ENCODE measurements at regions not wholly inside any gene's neighbourhood (a gene's known extent, or its start where the extent isn't known, plus 50 kb on each side); places are given as distances from the start of the nearest gene placed in this dataset.

- Mint-ChIP-seq H3K4me3 (no peak overlapping the region), H3K36me3 (ENCODE audit: low read depth) (no peaks in the 10 kb centered on the region), H3K27ac (no peak overlapping the region), H3K9me3 (no peaks in the 10 kb centered on the region), H3K4me1 (no peaks in the 10 kb centered on the region), H3K27me3 (ENCODE audit: low read depth, poor library complexity) (no peaks in the 10 kb centered on the region)
- TF ChIP-seq CTCF (IDR thresholded peaks at IDR 0.05): no peak
- DNase-seq: no peak
Measured at GRCh38 chr5:33277061-33277650, 163.6 kb upstream of the TARS1 start.

- TF ChIP-seq CTCF (IDR thresholded peaks at IDR 0.05): no peak
- H3K27me3 Mint-ChIP-seq (ENCODE audit: low read depth, poor library complexity): no peaks in the 10 kb centered on the region
- H3K4me1 Mint-ChIP-seq: no peaks in the 10 kb centered on the region
- no peaks in the 10 kb centered on the region for H3K36me3 Mint-ChIP-seq (ENCODE audit: low read depth)
- no peaks in the 10 kb centered on the region for H3K9me3 Mint-ChIP-seq
- no peak for DNase-seq
- no peak overlapping the region for H3K27ac Mint-ChIP-seq
- no peak overlapping the region for H3K4me3 Mint-ChIP-seq
Measured at GRCh38 chr5:33281431-33281843, 159.3 kb upstream of the TARS1 start.

GRCh38 chr5:33282157-33282556, 158.6 kb upstream of the TARS1 start:
- TF ChIP-seq CTCF (IDR thresholded peaks at IDR 0.05): no peak
- Mint-ChIP-seq H3K27me3 (ENCODE audit: low read depth, poor library complexity) (no peaks in the 10 kb centered on the region), H3K9me3 (no peaks in the 10 kb centered on the region), H3K36me3 (ENCODE audit: low read depth) (no peaks in the 10 kb centered on the region), H3K4me1 (no peaks in the 10 kb centered on the region), H3K27ac (no peak overlapping the region), H3K4me3 (no peak overlapping the region)
- no peak for DNase-seq

DNA sequence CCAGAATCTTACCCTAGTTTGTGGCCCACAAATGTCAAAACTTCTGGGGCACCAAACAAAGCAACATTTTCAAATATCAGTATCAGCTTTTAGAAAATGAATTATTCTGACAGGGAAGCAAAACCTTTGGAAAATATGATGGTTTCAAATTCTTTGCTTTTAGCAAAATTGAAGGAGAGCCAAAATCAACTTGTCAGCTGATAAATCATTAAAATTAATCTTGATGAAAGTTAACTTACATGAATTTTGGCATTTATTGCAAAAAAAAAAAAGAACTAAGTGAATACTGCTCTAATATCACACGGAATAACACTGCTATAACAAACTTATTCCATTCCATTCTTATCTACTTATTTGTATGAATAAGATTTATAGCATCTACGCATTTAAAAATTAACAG, 158.1 kb upstream of the TARS1 start:
- no peaks in the 10 kb centered on the region for H3K36me3 Mint-ChIP-seq (ENCODE audit: low read depth)
- H3K9me3 Mint-ChIP-seq: no peaks in the 10 kb centered on the region
- no peak for DNase-seq
- H3K4me3 Mint-ChIP-seq: no peak overlapping the region
- H3K27ac Mint-ChIP-seq: no peak overlapping the region
- H3K27me3 Mint-ChIP-seq (ENCODE audit: low read depth, poor library complexity): no peaks in the 10 kb centered on the region
- no peaks in the 10 kb centered on the region for H3K4me1 Mint-ChIP-seq
- TF ChIP-seq CTCF (IDR thresholded peaks at IDR 0.05): no peak

DNA sequence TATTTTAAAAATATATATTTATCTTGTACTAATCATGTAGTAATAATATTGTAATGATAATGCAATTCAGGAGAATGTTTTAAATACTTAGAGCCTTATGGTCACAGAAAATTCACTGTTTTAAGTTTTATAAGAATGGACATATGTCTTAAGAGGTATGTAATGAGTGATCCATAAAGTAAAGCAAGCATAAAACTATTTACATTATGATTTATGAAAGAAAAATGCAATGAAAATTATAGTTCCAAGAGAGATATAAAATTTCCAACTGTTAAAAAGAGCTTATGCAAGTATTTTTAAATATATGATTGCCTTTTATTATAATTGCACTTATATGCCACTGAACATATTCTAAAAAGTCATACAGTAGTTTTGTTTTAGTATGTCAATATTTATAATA, 157.5 kb upstream of the TARS1 start:
- no peak for DNase-seq
- H3K36me3 Mint-ChIP-seq (ENCODE audit: low read depth): no peaks in the 10 kb centered on the region
- no peak overlapping the region for H3K4me3 Mint-ChIP-seq
- H3K27me3 Mint-ChIP-seq (ENCODE audit: low read depth, poor library complexity): no peaks in the 10 kb centered on the region
- no peak for TF ChIP-seq CTCF (IDR thresholded peaks at IDR 0.05)
- no peaks in the 10 kb centered on the region for H3K9me3 Mint-ChIP-seq
- no peak overlapping the region for H3K27ac Mint-ChIP-seq
- no peaks in the 10 kb centered on the region for H3K4me1 Mint-ChIP-seq

DNA sequence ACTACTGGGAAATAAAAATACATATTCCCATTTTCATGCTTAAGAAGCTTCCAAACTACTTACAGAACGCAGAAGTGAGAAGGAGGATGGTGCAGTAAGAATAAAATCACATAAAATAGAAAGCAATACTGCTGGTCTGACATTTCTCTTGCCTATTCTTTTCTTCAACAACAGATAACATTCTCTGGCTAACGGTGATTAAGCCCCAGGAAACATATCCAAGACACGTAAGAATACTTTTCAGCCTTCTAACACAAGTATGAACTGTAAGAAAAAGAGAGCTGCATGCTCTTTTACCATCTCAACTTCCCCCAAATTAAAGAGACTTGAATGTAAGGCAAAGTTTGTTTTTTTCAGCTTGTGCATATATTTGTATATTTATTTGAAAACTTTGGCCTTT, 156.1 kb upstream of the TARS1 start:
- Mint-ChIP-seq H3K4me3 (no peak overlapping the region), H3K27ac (no peak overlapping the region), H3K9me3 (no peaks in the 10 kb centered on the region), H3K36me3 (ENCODE audit: low read depth) (no peaks in the 10 kb centered on the region), H3K4me1 (no peaks in the 10 kb centered on the region), H3K27me3 (ENCODE audit: low read depth, poor library complexity) (no peaks in the 10 kb centered on the region)
- DNase-seq: no peak
- TF ChIP-seq CTCF (IDR thresholded peaks at IDR 0.05): no peak

Measured in nephron progenitor cell (in vitro differentiated cells).